SK-N-SH treated with all-trans-retinoic acid at 6 μM for 48 hours (cell line): ENCODE measurements at regions not wholly inside any gene's neighbourhood (a gene's known extent, or its start where the extent isn't known, plus 50 kb on each side); places are given as distances from the start of the nearest gene placed in this dataset.

Experiments
- CSRNP3 ChIP-seq: fragments of 250-450 bp; sonication (Bioruptor Pico); IDR thresholded peaks from 2 replicates; pipeline ENCODE4 v1.5.1; 2021; ENCODE audit warnings: mild to moderate bottlenecking, moderate library complexity
- ISL1 ChIP-seq: fragments of 250-450 bp; sonication (Bioruptor Pico); IDR thresholded peaks from 2 replicates; pipeline ENCODE4 v2.1.2; 2022; ENCODE audit warnings: mild to moderate bottlenecking, moderate library complexity
- TSHZ2 ChIP-seq: fragments of 250-450 bp; sonication (Bioruptor Pico); IDR thresholded peaks from 2 replicates; pipeline ENCODE4 v1.5.0; 2020; ENCODE audit warnings: mild to moderate bottlenecking, moderate library complexity
- ZFP30 ChIP-seq: fragments of 450-650 bp; formaldehyde crosslinking; IDR thresholded peaks from 2 replicates; pipeline ENCODE4 v1.5.0; 2022; ENCODE audit warnings: mild to moderate bottlenecking, moderate library complexity

- TF ChIP-seq CSRNP3 (no peak), ZFP30 (no peak), TSHZ2 (CRISPR knock-in tag) (no peak), ISL1 (no peak)
Measured at GRCh38 chr13:33394294-33394932, 108.9 kb upstream of the STARD13 start.
